ENCODE measurements at regions not wholly inside any gene's neighbourhood (a gene's known extent, or its start where the extent isn't known, plus 50 kb on each side); places are given as distances from the start of the nearest gene placed in this dataset.
"Not testable (repeated sequence)": the region's sequence is repeated elsewhere in the genome, so short reads cannot be mapped to it uniquely, and the experiment has no call there.

DNA sequence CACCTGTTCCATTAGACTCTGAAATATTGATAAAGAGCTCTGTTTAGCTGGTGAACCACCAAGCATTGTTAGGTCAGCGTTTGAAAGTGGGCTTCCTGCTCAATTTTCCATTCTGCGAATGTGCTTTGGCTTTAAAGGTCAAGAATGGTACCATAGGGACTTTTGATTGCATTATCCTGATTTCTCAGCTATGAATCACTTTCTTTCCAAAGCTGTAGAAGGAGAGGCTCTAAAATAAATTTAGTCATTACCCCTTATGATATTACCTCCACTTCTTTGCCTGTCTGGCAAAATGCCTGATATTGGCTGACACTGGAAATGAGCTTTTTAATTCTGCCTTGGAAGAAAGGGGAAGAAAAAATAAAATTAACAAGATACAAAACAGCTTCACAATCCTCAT is 237.2 kb upstream of the CTNND2 start:
- Histone ChIP-seq H3K36me3 (ENCODE audit: control insufficient read depth, insufficient read depth, low read length) (no peaks in the 10 kb centered on the region), H3K27me3 (ENCODE audit: control insufficient read depth, insufficient read depth, low read length) (no peaks in the 10 kb centered on the region), H3K4me1 (ENCODE audit: control insufficient read depth, insufficient read depth, low read length, poor library complexity, severe bottlenecking) (no peaks in the 10 kb centered on the region), H3K4me3 (ENCODE audit: low read depth, low read length) (no peak overlapping the region), H3K27ac (ENCODE audit: insufficient read depth, low read length, poor library complexity, severe bottlenecking) (no peak overlapping the region), H3K9me3 (ENCODE audit: control insufficient read depth in 2 of 2, low read length in 2 of 2) (peaks cover 0 to 3% of the 10 kb centered on the region in 2 experiments)
- H3K36me3 Mint-ChIP-seq, result no peaks in the 10 kb centered on the region
- H3K4me3 Mint-ChIP-seq, result no peak overlapping the region
- DNase-seq (no peak), ATAC-seq (ENCODE audit: low read depth in 2 of 2) (no peak)
- peaks cover 2 to 23% (median 6%) of the 10 kb centered on the region in 7 donors for H3K9me3 Mint-ChIP-seq
- no peak overlapping the region for H3K27ac Mint-ChIP-seq
- no peaks in the 10 kb centered on the region for H3K4me1 Mint-ChIP-seq
- no peaks in the 10 kb centered on the region for H3K27me3 Mint-ChIP-seq

DNA sequence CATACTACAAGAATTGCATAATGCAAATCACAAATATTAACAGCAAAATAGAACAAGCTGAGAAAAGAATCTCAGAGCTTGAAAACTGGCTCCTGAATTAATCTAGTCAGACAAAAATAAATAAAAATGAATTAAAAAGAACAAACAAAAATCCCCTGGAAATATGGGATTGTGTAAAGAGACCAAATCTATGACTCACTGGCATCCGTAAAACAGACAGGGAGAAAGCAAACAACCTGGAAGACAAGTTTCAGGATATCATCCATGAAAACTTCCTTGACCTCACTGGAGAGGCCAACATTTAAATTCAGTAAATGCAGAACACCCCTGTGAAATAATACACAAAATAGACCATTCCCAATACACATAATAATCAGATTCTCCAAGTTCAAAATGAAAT is 229.3 kb upstream of the CTNND2 start:
- Histone ChIP-seq H3K4me1 (ENCODE audit: control insufficient read depth, insufficient read depth, low read length, poor library complexity, severe bottlenecking) (no peaks in the 10 kb centered on the region), H3K27me3 (ENCODE audit: control insufficient read depth, insufficient read depth, low read length) (no peaks in the 10 kb centered on the region), H3K36me3 (ENCODE audit: control insufficient read depth, insufficient read depth, low read length) (no peaks in the 10 kb centered on the region), H3K27ac (ENCODE audit: insufficient read depth, low read length, poor library complexity, severe bottlenecking) (no peak overlapping the region), H3K9me3 (ENCODE audit: control insufficient read depth in 2 of 2, low read length in 2 of 2) (peaks cover 0 to 12% of the 10 kb centered on the region in 2 experiments), H3K4me3 (ENCODE audit: low read depth, low read length) (no peak overlapping the region)
- no peak for ATAC-seq (ENCODE audit: low read depth in 2 of 2)
- Mint-ChIP-seq H3K27ac (no peak overlapping the region), H3K4me1 (no peaks in the 10 kb centered on the region), H3K4me3 (no peak overlapping the region), H3K27me3 (no peaks in the 10 kb centered on the region), H3K9me3 (peaks cover 3 to 34% (median 11%) of the 10 kb centered on the region in 7 donors), H3K36me3 (no peaks in the 10 kb centered on the region)
- no peak for DNase-seq

DNA sequence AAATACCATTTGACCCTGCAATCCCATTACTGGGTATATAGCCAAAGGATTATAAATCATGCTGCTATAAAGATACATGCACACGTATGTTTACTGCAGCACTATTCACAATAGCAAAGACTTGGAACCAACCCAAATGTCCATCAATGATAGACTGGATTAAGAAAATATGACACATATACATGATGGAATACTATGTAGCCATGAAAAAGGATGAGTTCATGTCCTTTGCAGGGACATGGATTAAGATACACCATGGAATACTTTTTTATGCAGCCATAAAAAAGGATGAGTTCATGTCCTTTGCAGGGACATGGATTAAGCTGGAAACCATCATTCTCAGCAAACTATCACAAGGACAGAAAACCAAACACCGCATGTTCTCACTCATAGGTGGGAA is 226.8 kb upstream of the CTNND2 start:
- H3K36me3 ChIP-seq (ENCODE audit: control insufficient read depth, insufficient read depth, low read length); H3K4me3 Mint-ChIP-seq; H3K27ac Mint-ChIP-seq; H3K4me3 ChIP-seq (ENCODE audit: low read depth, low read length); H3K4me1 Mint-ChIP-seq; H3K27ac ChIP-seq (ENCODE audit: insufficient read depth, low read length, poor library complexity, severe bottlenecking); DNase-seq; H3K9me3 ChIP-seq (ENCODE audit: control insufficient read depth in 2 of 2, low read length in 2 of 2); H3K36me3 Mint-ChIP-seq; H3K27me3 ChIP-seq (ENCODE audit: control insufficient read depth, insufficient read depth, low read length); H3K4me1 ChIP-seq (ENCODE audit: control insufficient read depth, insufficient read depth, low read length, poor library complexity, severe bottlenecking); ATAC-seq (ENCODE audit: low read depth in 2 of 2); H3K27me3 Mint-ChIP-seq: not testable (repeated sequence)
- peaks cover 1 to 44% (median 7%) of the 10 kb centered on the region in 7 donors for H3K9me3 Mint-ChIP-seq

DNA sequence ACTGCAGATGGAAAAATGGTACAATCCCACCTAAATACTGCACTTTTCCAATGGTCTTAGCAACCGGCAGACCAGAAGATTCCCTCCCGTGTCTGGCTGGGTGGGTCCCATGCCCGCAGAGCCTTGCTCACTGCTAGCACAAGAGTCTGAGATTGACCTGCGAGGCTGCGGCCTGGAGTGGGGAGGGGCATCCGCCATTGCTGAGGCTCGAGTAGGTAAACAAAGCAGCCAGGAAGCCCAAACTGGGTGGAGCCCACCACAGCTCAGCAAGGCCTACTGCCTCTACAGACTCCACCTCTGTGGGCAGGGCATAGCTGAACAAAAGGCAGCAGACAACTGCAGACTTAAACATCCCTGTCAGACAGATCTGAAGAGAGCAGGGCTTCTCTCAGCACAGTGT is 221.6 kb upstream of the CTNND2 start:
- Histone ChIP-seq H3K27ac (ENCODE audit: insufficient read depth, low read length, poor library complexity, severe bottlenecking) (no peak overlapping the region), H3K4me3 (ENCODE audit: low read depth, low read length) (no peak overlapping the region), H3K4me1 (ENCODE audit: control insufficient read depth, insufficient read depth, low read length, poor library complexity, severe bottlenecking) (no peaks in the 10 kb centered on the region), H3K9me3 (ENCODE audit: control insufficient read depth in 2 of 2, low read length in 2 of 2) (no peaks in the 10 kb centered on the region), H3K27me3 (ENCODE audit: control insufficient read depth, insufficient read depth, low read length) (no peaks in the 10 kb centered on the region), H3K36me3 (ENCODE audit: control insufficient read depth, insufficient read depth, low read length) (no peaks in the 10 kb centered on the region)
- Mint-ChIP-seq H3K27ac (no peak overlapping the region), H3K36me3 (no peaks in the 10 kb centered on the region), H3K27me3 (no peaks in the 10 kb centered on the region), H3K4me3 (no peak overlapping the region), H3K4me1 (no peaks in the 10 kb centered on the region), H3K9me3 (peaks cover 3 to 27% (median 6%) of the 10 kb centered on the region in 7 donors)
- DNase-seq, result no peak
- ATAC-seq (ENCODE audit: low read depth in 2 of 2), result no peak

DNA sequence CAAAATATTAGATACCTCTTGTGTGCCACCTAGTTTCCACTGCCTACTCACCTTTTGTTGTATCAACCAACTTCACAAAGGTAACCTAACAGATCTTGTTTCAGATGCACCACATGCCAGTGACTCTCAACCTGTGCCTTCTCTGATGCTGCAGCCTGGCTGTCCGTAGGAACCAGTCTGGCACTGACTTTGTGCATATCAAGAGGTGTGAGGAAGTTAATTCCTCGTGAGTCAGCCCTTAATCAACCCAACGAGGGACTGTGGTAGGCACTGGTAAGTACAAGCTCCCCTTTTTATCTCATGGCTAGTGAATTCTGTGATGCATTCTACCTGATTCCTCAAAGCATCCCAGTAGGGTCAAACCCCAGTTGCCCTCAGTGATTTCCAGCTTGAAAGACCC is 215.4 kb upstream of the CTNND2 start:
- DNase-seq (no peak), ATAC-seq (ENCODE audit: low read depth in 2 of 2) (no peak)
- Mint-ChIP-seq H3K27ac (no peak overlapping the region), H3K4me3 (no peak overlapping the region), H3K4me1 (no peaks in the 10 kb centered on the region), H3K36me3 (no peaks in the 10 kb centered on the region), H3K27me3 (no peaks in the 10 kb centered on the region), H3K9me3 (peaks cover 3 to 21% (median 6%) of the 10 kb centered on the region in 7 donors)
- Histone ChIP-seq H3K36me3 (ENCODE audit: control insufficient read depth, insufficient read depth, low read length) (no peaks in the 10 kb centered on the region), H3K27ac (ENCODE audit: insufficient read depth, low read length, poor library complexity, severe bottlenecking) (no peak overlapping the region), H3K4me3 (ENCODE audit: low read depth, low read length) (no peak overlapping the region), H3K4me1 (ENCODE audit: control insufficient read depth, insufficient read depth, low read length, poor library complexity, severe bottlenecking) (no peaks in the 10 kb centered on the region), H3K27me3 (ENCODE audit: control insufficient read depth, insufficient read depth, low read length) (no peaks in the 10 kb centered on the region), H3K9me3 (ENCODE audit: control insufficient read depth in 2 of 2, low read length in 2 of 2) (no peaks in the 10 kb centered on the region)

DNA sequence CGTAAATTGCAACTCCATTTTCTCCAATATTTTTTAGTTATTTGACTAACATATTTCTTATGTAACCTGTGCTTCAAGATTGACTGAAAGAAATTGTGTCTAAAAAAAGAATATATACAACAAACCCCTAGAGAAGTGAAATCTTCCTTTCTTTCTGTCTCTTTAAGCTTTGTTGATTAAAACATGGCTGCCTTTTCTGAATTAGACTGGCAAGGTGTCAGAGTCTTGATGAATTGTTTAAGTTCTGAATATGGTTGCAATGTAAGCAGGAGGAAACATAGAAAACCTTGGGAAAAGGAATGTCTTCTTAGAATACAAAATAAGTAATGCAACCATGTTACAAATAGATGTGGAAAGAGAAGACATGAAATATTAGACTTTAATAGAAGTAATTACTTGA is 209.8 kb upstream of the CTNND2 start:
- no peak overlapping the region for H3K4me3 ChIP-seq (ENCODE audit: low read depth, low read length)
- DNase-seq, result no peak
- Mint-ChIP-seq H3K27ac (no peak overlapping the region), H3K4me1 (no peaks in the 10 kb centered on the region), H3K4me3 (no peak overlapping the region), H3K27me3 (no peaks in the 10 kb centered on the region), H3K9me3 (peaks cover 0 to 21% (median 5%) of the 10 kb centered on the region in 7 donors), H3K36me3 (no peaks in the 10 kb centered on the region)
- ATAC-seq (ENCODE audit: low read depth in 2 of 2), result no peak
- H3K4me1 ChIP-seq (ENCODE audit: control insufficient read depth, insufficient read depth, low read length, poor library complexity, severe bottlenecking), result no peaks in the 10 kb centered on the region
- H3K9me3 ChIP-seq (ENCODE audit: control insufficient read depth in 2 of 2, low read length in 2 of 2), result no peaks in the 10 kb centered on the region
- H3K36me3 ChIP-seq (ENCODE audit: control insufficient read depth, insufficient read depth, low read length), result no peaks in the 10 kb centered on the region
- no peak overlapping the region for H3K27ac ChIP-seq (ENCODE audit: insufficient read depth, low read length, poor library complexity, severe bottlenecking)
- no peaks in the 10 kb centered on the region for H3K27me3 ChIP-seq (ENCODE audit: control insufficient read depth, insufficient read depth, low read length)

DNA sequence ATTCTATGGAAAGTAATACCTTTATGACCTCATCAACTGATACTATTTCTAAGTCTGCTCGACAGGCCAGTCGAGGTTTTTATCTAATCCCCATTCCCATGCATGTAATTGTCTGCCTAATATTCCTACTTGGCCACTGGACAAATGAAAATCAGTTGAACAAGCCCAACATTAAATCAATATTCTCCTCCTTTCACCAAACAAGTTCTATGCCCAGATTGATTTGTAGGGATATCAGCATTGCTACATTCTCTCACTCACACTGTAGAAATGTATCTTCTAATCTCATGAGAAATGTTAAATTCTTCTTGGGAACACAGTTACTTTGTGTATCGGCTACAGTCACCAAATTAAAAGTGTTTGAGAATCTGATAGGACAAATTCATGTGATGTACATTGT is 208.8 kb upstream of the CTNND2 start:
- H3K9me3 ChIP-seq (ENCODE audit: control insufficient read depth in 2 of 2, low read length in 2 of 2), result no peaks in the 10 kb centered on the region
- no peak overlapping the region for H3K27ac ChIP-seq (ENCODE audit: insufficient read depth, low read length, poor library complexity, severe bottlenecking)
- H3K36me3 ChIP-seq (ENCODE audit: control insufficient read depth, insufficient read depth, low read length), result no peaks in the 10 kb centered on the region
- no peaks in the 10 kb centered on the region for H3K4me1 ChIP-seq (ENCODE audit: control insufficient read depth, insufficient read depth, low read length, poor library complexity, severe bottlenecking)
- peaks cover 0 to 21% (median 5%) of the 10 kb centered on the region in 7 donors for H3K9me3 Mint-ChIP-seq
- H3K4me3 ChIP-seq (ENCODE audit: low read depth, low read length), result no peak overlapping the region
- H3K27ac Mint-ChIP-seq, result no peak overlapping the region
- H3K27me3 ChIP-seq (ENCODE audit: control insufficient read depth, insufficient read depth, low read length), result no peaks in the 10 kb centered on the region
- H3K4me3 Mint-ChIP-seq, result no peak overlapping the region
- DNase-seq, result no peak
- ATAC-seq (ENCODE audit: low read depth in 2 of 2), result no peak
- no peaks in the 10 kb centered on the region for H3K27me3 Mint-ChIP-seq
- H3K36me3 Mint-ChIP-seq, result no peaks in the 10 kb centered on the region
- H3K4me1 Mint-ChIP-seq, result no peaks in the 10 kb centered on the region

DNA sequence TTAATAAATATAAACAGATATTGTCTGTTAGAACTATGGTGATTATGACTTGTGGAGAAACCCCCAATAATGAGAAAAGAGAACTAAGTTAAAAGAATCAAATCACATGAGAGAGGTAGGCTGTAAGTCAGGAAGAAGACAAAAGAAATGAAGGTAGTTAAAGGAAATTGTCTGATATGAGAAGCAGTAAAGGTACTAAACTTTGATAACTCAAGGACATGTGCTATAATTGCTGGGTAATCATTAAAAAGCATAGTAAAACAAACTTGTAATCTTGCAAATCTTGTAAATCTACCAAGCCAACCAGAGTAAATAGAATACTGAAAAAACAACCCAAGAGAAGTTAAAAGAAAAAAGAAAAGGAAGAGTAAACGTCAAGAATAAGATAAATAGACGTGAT is 207.0 kb upstream of the CTNND2 start:
- no peak for ATAC-seq (ENCODE audit: low read depth in 2 of 2)
- no peaks in the 10 kb centered on the region for H3K4me1 Mint-ChIP-seq

More for the DNA sequence above, 207.0 kb upstream of the CTNND2 start:
- H3K4me1 ChIP-seq (ENCODE audit: control insufficient read depth, insufficient read depth, low read length, poor library complexity, severe bottlenecking), result no peaks in the 10 kb centered on the region
- no peak overlapping the region for H3K27ac ChIP-seq (ENCODE audit: insufficient read depth, low read length, poor library complexity, severe bottlenecking)
- H3K27me3 Mint-ChIP-seq, result no peaks in the 10 kb centered on the region
- H3K9me3 ChIP-seq (ENCODE audit: control insufficient read depth in 2 of 2, low read length in 2 of 2), result no peaks in the 10 kb centered on the region
- no peak overlapping the region for H3K4me3 ChIP-seq (ENCODE audit: low read depth, low read length)
- no peaks in the 10 kb centered on the region for H3K27me3 ChIP-seq (ENCODE audit: control insufficient read depth, insufficient read depth, low read length)
- H3K27ac Mint-ChIP-seq, result no peak overlapping the region
- H3K4me3 Mint-ChIP-seq, result no peak overlapping the region
- DNase-seq, result no peak
- peaks cover 0 to 11% (median 5%) of the 10 kb centered on the region in 7 donors for H3K9me3 Mint-ChIP-seq
- H3K36me3 Mint-ChIP-seq, result no peaks in the 10 kb centered on the region
- no peaks in the 10 kb centered on the region for H3K36me3 ChIP-seq (ENCODE audit: control insufficient read depth, insufficient read depth, low read length)
